GF-D8 (cell line): ENCODE measurements at regions not wholly inside any gene's neighbourhood (a gene's known extent, or its start where the extent isn't known, plus 50 kb on each side); places are given as distances from the start of the nearest gene placed in this dataset.

Source experiments
- DNase-seq: peaks from one replicate; lab custom pipeline; 2025; lab: John Stamatoyannopoulos, UW

DNA sequence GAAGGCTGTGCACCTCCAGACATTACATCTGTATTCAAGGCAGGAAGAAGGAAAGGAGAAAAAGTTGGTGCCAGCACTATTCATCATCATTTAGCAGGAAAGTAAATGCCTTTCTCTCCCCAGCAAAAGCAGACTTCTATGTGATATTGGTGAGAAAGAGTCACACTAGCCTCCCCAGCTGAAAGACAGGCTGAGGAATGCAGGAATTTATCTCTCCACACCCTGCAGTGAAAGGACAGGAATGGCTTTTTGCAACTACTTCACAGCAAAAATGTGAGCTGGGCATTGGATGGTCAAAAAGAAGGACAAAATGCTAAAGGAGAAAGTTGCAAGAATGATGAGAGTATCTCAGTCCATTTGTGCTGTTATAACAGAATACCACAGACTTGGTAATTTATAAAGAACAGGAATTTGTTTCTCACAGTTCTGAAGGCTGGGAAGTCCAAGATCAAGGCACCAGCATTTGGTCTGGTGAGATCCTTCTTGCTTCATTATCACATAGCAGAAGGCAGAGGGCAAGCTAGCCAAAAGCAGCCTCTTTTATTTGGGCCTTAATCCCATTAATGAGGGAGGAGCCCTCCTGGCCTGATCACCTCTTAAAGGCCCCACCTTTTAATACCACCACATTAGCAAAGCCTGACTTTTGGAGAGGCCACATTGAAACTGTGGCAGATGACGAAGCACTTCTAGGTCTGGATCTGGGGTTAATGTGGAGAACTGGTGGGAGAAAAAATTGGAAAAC is 388.1 kb upstream of the SLC14A2 start:
- no peak for DNase-seq

DNA sequence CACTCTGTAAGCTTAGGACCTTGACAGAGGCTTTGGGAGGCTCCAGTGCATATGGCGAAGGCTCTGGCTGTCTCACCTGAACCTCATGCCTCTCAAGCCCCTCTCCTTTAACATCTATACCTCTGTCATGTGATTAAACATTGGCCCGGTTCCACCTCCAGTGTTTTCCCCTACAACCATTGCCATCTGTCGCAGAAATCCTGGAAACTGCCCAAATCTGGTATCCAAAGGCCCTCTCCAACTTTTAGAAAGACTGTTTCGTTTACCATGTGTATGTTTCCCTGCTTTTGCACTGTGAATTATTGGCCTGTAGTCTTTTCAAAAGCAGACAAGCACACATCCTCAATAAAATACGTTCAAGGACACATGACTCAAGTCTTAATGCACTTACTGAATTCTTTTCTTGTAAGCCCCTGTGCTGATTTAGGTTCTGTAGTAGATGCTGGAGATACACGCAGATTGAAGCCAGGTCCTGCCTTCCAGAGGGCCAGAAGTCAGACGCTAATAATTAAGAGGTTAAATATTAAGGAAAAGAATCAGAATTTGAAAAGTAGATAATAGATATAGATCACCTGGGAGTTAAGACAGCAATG is 386.4 kb upstream of the SLC14A2 start:
- no peak for DNase-seq

DNA sequence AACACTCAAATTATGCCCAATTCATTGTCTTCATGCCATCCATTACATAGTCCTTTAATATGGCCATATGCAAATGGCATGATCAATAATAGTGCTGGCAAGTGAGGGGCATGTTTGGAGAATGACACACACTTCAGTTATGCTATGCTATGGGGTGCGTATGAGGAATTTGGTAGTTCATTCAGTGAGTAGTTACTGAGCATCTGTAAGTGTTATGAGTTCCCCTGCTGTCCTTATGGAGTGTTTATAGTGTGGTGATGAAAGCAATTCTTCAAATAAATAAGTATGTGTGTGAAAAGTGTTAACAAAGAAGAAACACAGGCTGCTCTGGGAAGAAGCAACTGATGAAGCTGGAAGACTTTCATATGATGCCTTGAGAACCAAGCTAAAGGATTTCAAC is 383.7 kb upstream of the SLC14A2 start:
- no peak for DNase-seq

DNA sequence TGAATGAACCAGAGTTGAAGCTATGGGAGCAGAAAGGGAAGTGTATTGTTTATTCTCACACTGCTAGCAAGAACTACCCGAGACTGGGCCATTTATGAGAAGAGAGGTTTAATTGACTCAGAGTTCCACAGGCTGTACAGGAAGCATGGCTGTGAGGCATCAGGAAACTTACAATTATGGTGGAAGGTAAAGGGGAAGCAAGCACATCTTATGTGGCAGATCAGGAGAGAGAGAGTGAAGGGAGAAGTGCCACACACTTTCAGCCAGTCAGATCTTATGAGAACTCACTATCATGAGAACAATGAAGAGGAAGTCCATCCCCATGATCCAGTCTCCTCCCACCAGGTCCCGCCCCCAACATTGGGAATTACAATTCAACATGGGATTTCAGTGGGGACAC is 383.2 kb upstream of the SLC14A2 start:
- no peak for DNase-seq

DNA sequence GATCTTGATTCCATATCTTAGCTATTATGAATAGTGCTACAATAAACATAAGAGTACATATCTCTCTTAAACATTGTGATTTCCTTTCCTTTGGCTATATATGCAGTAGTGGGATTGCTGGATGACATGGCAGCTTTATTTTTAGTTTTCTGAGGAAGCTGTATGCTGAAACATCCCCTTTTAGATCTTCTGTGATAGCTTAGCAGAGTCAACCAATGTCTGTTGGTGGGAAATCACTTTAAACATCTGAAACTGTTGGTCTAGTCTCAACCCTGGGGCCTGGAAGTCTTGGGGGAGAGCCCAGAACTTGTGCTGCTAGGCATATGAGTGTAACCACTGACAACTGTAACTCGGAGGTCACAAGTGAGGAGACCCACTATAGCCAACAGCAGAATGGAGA is 378.6 kb upstream of the SLC14A2 start:
- no peak for DNase-seq

DNA sequence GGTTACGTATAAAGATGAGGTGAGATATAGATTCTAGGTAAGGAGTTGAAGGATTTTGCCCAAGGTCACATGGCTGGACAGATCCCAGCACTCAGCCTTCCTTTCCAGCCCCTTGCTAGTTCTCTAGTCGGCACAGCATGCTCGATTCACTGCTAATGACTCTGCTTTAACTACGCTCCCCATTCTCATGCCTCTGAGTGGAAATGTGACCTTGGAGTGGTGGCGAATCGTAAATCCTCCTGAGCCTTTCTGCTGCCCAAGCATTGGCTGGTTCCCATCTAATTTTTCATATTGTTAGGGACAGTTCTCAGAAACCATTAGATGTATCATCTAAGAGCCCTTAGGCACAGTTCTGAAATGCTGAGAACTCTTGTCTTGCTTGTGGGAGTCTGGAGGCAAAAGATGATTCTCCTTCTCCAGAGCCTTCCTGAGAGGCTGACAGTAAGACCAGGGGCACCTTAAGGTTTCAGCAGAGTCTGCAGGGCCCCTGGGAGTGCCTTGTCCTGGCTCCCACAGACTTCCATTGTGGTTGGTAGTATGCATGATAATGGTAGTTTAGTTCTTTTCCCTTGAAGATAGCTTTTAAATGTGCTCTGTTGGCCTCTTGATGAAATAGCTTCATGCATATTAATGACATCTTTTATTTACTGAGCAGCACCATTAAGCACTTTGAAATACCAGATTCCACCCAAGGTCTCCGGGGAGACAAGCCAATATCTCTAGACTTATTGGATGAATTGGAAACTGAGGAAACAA is 377.8 kb upstream of the SLC14A2 start:
- no peak for DNase-seq

DNA sequence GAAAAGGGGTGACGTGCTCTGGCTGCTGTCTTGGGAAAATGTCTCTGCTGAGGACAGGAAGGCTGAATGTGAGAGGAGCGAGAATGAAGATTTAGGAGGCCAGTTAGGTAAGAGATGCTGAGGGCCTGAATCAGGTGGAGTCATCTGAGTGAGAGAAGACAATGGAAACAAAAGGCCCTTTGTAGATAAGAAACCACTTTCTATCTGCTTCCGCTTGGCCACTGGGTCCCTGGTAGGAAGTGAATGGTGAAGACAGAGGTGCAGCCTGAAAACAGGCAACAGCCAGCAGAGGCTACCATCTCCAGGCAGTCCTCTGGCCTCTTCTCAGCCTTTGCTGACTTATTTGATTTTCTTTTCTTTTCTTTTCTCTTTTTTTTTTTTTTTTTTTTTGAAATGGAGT is 374.0 kb upstream of the SLC14A2 start:
- DNase-seq = no peak

DNA sequence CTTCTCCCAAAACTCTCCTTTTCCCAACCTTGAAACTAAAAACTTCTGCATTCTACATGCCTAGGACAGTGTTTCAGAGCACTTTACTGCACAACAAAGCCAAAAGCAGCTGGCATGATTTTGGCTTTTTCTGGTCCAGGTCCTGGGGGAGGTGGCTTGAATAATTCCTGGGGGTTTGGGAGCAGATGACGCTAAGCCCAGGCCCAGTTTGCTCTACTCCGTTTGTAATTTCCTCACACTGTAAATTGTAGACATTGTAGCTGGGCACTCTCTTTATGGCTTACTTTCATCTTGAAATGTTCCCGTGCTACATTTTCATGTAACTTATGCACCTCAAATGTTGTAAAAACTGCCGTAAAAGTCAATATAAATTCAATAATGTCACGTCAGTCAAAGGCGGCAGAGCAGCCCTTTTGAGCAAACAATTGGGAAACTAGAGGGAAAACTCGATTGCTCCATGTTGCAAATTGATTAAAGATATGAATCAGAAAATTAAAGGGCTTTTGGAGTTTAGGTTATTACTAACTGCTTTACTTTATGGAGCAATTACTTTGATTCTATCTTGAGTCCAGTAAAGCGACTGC is 373.2 kb upstream of the SLC14A2 start:
- no peak for DNase-seq

DNA sequence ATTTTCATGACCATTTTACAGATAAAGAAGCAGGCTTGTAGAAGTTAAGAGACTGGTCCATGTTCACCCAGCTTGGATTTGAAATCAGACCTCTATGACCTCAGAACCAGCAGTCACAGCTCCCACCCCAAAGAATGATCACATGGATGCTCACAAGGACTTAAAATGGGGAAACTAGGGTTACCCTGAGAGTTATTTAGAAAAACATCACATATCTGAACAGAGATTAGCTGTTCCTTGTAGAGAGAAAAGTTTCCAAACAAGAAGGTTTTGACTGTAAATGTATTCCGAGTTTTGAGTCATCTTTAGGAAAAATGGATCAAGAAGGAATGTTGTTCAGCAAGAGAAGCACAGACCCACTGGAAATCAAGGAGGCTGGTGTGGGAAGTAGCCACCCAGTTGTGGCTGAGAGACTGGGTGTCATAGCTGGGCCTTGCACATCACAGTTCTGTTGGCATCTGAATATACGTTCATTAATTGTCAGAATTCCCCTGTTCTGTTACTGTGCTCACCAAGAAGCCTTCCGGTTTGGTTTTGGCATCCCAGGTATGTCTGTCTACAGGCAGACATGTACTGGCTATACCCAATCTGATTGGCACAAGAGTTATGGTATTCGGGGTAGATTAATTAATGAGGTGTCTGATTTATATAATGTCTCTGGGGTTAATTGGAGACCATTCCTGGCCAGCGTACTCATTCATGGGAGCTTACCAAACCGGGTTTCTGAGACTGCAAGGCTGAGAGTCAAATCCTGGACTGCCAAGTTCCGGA is 371.8 kb upstream of the SLC14A2 start:
- no peak for DNase-seq

DNA sequence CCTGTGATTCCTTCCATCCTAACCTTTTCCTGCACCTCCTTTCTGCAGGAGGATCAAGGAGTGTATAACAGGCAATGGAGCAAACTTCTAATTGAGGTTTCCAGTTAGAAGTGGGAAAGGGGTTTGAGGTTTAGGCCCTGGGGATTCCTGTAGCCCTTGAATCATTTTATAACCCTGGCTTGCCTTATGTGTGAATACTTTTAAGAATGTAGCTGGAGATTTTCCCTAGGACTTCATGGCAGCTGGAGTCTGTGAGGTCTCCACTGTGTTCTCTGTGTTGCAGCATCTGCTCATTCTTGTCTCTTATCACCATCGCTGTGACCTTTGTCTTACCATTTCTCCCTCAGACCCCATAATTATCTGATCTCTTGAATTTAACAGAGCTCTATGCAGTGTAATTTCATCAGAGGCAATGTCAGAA is 370.2 kb upstream of the SLC14A2 start:
- no peak for DNase-seq

DNA sequence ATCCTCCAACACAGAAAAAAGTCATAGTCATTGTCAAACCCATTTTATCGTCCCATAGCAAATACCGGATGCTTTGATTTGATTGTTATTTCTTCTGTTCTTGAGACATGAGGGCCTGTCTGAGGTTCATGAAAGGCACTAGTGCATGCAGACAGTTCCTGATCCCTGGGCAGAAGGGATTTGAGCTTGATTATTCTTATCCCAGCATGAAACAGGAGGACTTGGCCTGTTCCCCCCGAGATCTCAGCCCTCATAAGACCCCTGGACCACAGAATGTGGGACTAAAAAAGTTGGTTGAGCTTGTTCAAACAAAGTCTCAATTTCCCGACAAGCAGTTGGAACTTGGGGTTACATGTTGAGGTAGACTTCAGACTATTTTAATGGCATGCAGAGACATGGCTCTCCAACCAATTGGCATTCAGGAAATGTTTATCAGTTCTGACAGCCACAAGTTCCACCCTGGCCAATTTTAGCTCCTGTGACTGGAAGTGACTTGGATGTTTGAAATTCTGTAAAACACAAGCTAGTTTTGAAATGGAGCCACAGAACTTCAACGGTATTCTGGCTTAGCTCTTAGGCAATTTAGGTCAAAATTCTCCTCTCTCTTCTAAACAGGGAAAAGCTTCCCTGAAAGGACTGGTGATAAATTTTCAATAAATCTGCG is 366.9 kb upstream of the SLC14A2 start:
- no peak for DNase-seq

DNA sequence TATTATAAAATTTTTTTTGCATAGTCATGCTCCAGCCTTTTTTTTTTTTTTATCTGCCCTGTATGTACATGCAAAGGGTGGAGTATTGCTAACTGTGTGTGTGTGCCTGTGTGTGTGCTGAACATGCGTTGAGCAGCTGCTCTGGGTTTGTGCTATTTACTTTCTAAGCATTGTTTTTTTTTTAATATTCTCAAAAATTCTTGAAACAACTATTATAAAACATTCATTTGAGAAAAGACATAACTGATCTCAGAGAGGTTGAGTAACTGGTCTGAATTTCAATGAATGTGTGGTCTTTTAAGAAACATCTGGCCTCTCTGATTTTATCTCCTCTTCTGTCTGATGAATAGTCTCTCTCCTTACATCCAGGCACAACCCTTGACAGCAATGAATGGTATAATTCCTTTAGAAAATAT is 366.0 kb upstream of the SLC14A2 start:
- no peak for DNase-seq

DNA sequence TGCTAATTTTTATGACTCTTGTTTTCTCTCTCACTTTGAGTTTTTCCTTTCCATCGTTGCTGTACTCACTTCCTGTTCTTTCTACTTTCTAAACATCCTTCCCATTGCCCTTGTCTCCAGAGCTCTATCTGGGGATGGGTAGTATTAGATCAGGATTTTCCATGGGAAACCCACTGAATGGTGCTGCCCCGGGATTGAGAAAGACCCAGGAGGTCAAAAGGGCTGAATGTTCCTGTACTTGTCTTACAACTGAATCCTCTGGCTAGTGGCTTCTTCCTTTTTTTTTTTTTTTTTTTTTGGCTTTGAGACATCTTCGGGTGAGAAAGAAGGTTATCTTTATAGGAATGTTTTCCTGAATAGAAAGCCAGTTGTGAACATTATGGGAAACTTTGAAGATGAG is 364.8 kb upstream of the SLC14A2 start:
- no peak for DNase-seq

DNA sequence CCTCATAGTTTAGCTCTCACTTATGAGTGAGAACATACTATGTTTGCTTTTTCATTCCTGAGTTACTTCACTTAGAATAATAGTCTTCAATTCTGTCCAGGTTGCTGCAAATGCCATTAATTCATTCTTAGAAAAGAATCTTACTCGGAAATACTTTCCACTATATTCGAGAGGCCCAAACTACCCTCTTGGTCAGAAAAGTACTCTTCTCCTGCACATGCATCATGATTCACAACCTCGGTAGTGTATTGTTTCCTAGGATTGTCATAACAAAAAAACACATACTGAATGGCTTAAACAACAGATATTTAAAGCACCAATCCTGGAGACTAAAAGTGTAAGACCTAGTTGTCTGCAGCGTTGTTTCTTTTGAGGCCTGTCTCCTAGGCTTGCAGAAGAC is 364.0 kb upstream of the SLC14A2 start:
- DNase-seq = no peak

DNA sequence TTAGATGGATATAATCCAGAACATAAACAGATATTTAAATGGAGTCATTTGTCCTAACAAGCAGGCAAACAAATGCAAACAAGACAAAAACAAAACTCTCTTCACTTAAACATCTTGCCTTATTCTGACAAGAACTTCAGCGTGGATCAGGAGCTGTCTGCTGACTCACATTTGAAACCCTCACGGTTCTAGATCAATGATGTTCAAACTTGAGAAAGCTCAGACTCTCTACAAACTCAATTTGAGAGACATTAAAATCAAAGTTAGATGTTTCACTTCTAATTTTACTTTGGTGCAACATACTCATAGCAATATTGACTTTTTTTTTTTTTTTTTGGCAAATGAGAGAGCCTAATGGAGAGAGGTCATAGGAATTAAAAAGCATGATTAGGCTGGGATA is 362.8 kb upstream of the SLC14A2 start:
- no peak for DNase-seq

DNA sequence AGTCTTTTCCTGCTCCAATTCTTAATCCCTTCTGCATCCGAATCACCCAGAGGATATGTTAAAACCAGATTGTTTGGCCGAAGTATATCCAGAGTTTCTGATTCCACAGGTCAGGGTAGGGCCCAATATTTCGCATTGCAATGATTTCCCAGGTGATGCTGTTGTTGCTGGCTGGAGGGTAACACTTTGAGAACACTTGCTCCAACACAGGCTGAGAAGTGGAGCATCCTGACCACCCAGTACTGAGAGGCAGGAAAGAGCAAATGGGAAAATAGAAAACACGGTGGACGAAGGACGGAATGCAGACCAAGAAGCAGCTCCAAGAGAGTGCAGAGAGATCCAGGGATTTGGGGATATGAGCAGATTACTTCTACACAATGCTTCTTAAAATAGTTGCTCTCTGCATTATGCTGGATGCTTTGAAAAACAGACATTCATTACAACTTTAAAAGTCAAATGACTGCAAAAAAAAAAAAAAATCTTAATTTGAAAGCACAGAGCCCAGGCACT is 362.2 kb upstream of the SLC14A2 start:
- no peak for DNase-seq

DNA sequence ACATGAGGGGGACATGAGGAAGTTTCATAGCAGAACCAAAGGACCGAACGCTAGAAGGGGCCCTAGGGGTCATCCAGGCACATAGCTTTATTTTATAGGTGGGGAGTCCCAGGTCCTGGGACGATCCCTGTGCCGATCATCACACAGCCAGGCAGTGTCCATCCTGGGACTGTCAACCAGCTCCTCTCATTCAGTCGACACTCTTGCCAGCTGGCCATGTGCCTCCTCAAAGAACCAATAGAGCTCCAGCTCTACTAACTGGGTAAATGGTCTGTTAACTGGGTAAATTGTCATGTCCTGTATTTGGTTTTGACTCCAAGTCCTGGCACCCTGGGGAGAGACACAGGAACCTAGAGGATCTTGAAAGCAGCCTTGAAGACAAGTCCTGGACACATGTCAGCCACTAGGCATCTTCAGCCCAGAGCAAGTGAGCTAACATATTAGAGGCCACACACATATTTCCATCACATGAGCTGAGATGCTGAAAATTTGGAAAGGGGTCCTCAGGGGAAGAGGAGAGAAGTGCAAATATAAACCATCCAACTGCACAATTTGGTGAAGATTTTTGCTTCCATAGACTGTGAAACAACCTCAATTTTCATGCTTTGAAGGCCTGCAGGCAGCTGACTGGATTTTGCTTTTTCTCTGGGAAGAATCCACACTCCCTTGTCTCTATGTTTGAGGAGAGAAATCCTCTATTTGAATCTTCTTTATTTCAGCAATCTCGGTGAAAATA is 361.1 kb upstream of the SLC14A2 start:
- no peak for DNase-seq

DNA sequence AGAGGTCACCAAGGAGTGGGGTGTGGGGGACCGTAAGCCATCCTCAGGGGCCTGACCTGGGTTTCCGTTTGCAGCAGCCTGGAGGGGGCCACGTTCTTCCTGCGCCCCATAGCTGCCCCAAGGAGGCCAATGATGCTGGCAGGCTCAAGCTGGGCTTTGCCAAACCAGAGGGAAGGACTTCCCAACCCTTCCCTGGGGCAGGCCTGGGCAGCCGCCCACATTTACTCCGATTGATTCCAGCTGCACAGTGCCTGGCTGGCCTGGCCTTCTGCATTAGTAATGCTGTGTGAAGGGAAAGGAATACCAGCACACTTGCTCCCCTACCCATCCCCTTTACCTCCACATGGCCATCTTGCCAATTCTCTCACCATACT is 360.6 kb upstream of the SLC14A2 start:
- DNase-seq = no peak

DNA sequence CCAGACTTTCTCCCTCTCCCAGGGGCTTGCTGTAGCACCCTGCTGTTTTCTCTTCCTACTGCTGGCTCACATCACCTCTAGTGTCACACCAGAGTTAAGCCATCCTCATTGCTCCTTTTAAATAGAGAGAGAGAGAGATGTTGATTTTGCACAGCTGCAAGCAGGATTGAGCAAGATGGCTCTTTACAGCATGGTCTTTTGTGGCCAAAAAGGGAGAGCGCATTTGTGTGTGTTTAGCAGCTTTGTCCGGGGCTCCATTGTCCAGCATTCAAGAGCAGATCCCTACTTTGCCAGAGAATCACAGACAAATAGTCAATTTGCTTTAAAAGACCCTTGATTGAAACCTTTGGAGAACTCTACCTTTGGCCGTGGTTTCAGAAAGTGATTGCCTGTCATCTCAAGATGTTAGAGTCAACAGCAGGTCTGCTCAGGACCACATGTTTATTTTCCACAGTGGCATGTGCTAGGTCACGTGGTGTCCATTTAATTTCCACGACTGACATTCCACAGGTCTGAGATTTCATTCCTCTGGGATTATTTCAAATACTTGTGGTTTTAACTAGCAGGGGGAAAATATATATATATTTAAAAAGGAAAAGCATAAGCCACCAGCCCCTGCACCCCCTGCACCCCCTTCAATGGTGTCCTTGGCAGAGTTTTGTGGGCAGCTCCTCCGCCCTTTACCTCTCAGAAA is 359.9 kb upstream of the SLC14A2 start:
- no peak for DNase-seq

DNA sequence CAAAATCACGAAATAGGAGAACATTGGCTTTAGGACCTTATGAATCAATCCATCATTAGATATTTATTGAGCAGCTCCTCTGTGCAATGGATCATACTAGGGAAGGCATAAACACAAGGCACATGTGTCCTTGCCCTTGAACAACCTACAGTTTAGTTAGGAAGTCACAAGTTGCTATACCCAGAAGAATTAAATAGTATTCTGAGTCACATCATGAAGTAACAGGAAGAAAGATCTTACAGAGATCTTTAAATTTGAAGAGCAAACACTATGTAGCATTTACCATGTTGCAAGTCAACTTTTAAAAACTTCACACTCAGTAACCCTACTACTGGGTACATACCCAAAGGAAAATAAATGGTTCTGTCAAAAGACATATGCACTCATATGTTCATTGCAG is 355.2 kb upstream of the SLC14A2 start:
- DNase-seq = no peak
